Prostate gland (tissue), 2 donors: ENCODE measurements at regions not wholly inside any gene's neighbourhood (a gene's known extent, or its start where the extent isn't known, plus 50 kb on each side); places are given as distances from the start of the nearest gene placed in this dataset.

ENCODE experiments used
- DNase-seq: peaks from one replicate; pipeline ENCODE4 v3.0.0-alpha.2; 2019; ENCODE audit warnings: low spot score
- H3K27ac ChIP-seq, 2 donors: fragments of 200-600 bp; sonication (generic); 2 replicates each; pipeline ENCODE4 v1.5.1; 2017 to 2019
- H3K27me3 ChIP-seq: fragments of 200-600 bp; sonication (generic); replicated peaks from 2 replicates; pipeline ENCODE4 v1.5.1; 2019; ENCODE audit not compliant: insufficient read depth
- H3K36me3 ChIP-seq, 2 donors: fragments of 200-600 bp; sonication (generic); 1 replicate in 1 of 2; 2 replicates in 1 of 2; pipeline versions ENCODE4 v1.5.1 to v1.8.1; 2017 to 2019
- H3K4me1 ChIP-seq: fragments of 200-600 bp; sonication (generic); replicated peaks from 2 replicates; pipeline ENCODE4 v1.5.1; 2019
- H3K4me3 ChIP-seq, 2 donors: fragments of 200-600 bp; sonication (generic); 2 replicates each; pipeline ENCODE4 v1.5.1; 2017 to 2019
- H3K9me3 ChIP-seq: fragments of 200-600 bp; sonication (generic); 2 replicates; pipeline ENCODE4 v1.5.1; 2017
- POLR2A ChIP-seq: fragments of 450-650 bp; IDR thresholded peaks from one replicate; pipeline ENCODE4 v1.6.1; 2016; ENCODE audit warnings: antibody characterized with exemption, mild to moderate bottlenecking
- POLR2AphosphoS5 ChIP-seq: sonication (generic); formaldehyde crosslinking; IDR thresholded peaks from one replicate; pipeline ENCODE4 v1.6.1; 2017; ENCODE audit warnings: antibody characterized with exemption
- WGBS: methylation state at CpG from one replicate; pipeline ENCODE4 v1.1.5; 2018; 5-methylcytosine and 5-hydroxymethylcytosine counted together
- intact Hi-C: fragments of 100-400 bp; cut with DNase I; formaldehyde crosslinking; loops from one replicate; pipeline ENCODE4 v1.14.2; 2022
- TF ChIP-seq, protein P1 (sequence below), 4 experiments: fragments of 200-600 bp in 2 of 4; fragments of 450-650 bp in 2 of 4; sonication (generic) in 2 of 4; IDR thresholded peaks; 1 replicate in 3 of 4; 2 replicates in 1 of 4; pipeline ENCODE4 v1.5.1; 2016 to 2019; ENCODE audit warnings: antibody characterized with exemption in 4 of 4, mild to moderate bottlenecking in 2 of 4, moderate library complexity in 2 of 4

GRCh38 chr9:6121707-6122106 is 93.9 kb upstream of the IL33 start:
- 76% methylated on average over 1 of the region's 1 CpG for WGBS
- H3K27me3 ChIP-seq = no peaks in the 10 kb centered on the region
- H3K36me3 ChIP-seq = no peaks in the 10 kb centered on the region
- intact Hi-C loops = no loop called here
- no peaks in the 10 kb centered on the region for H3K4me1 ChIP-seq
- no peak overlapping the region for H3K27ac ChIP-seq
- TF ChIP-seq POLR2AphosphoS5 = no peak
- TF ChIP-seq POLR2A = no peak
- TF ChIP-seq, protein P1, sequence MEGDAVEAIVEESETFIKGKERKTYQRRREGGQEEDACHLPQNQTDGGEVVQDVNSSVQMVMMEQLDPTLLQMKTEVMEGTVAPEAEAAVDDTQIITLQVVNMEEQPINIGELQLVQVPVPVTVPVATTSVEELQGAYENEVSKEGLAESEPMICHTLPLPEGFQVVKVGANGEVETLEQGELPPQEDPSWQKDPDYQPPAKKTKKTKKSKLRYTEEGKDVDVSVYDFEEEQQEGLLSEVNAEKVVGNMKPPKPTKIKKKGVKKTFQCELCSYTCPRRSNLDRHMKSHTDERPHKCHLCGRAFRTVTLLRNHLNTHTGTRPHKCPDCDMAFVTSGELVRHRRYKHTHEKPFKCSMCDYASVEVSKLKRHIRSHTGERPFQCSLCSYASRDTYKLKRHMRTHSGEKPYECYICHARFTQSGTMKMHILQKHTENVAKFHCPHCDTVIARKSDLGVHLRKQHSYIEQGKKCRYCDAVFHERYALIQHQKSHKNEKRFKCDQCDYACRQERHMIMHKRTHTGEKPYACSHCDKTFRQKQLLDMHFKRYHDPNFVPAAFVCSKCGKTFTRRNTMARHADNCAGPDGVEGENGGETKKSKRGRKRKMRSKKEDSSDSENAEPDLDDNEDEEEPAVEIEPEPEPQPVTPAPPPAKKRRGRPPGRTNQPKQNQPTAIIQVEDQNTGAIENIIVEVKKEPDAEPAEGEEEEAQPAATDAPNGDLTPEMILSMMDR (IDR thresholded peaks at IDR 0.05) = no peak
- DNase-seq = no peak
- no peak overlapping the region for H3K4me3 ChIP-seq
- H3K9me3 ChIP-seq = no peaks in the 10 kb centered on the region

GRCh38 chr9:6114424-6114823 is 99.0 kb upstream of the RANBP6 start:
- WGBS = 90% methylated on average over 6 of the region's 6 CpGs
- Histone ChIP-seq H3K27me3 (no peaks in the 10 kb centered on the region), H3K9me3 (no peaks in the 10 kb centered on the region), H3K27ac (no peak overlapping the region), H3K4me1 (no peaks in the 10 kb centered on the region), H3K36me3 (no peaks in the 10 kb centered on the region), H3K4me3 (no peak overlapping the region)
- intact Hi-C loops = no loop called here
- TF ChIP-seq POLR2AphosphoS5 (no peak), POLR2A (no peak)
- TF ChIP-seq, protein P1 (IDR thresholded peaks at IDR 0.05) = no peak
- DNase-seq = no peak

GRCh38 chr9:6113819-6114218 is 98.4 kb upstream of the RANBP6 start:
- H3K36me3 ChIP-seq = no peaks in the 10 kb centered on the region
- no peaks in the 10 kb centered on the region for H3K9me3 ChIP-seq
- H3K27me3 ChIP-seq = no peaks in the 10 kb centered on the region
- no peaks in the 10 kb centered on the region for H3K4me1 ChIP-seq
- H3K4me3 ChIP-seq = no peak overlapping the region
- TF ChIP-seq POLR2A (no peak), POLR2AphosphoS5 (no peak)
- TF ChIP-seq, protein P1 (IDR thresholded peaks at IDR 0.05) = no peak
- intact Hi-C loops = no loop called here
- WGBS = 55% methylated on average over 5 of the region's 6 CpGs
- H3K27ac ChIP-seq = no peak overlapping the region
- DNase-seq = no peak

GRCh38 chr9:6113312-6113711 is 97.9 kb upstream of the RANBP6 start:
- Histone ChIP-seq H3K27ac (no peak overlapping the region), H3K36me3 (no peaks in the 10 kb centered on the region), H3K27me3 (no peaks in the 10 kb centered on the region), H3K4me3 (no peak overlapping the region), H3K9me3 (no peaks in the 10 kb centered on the region), H3K4me1 (no peaks in the 10 kb centered on the region)
- no peak for DNase-seq
- intact Hi-C loops = no loop called here
- WGBS = 69% methylated on average over 5 of the region's 5 CpGs
- TF ChIP-seq POLR2A = no peak
- TF ChIP-seq, protein P1 (IDR thresholded peaks at IDR 0.05) = no peak
- TF ChIP-seq POLR2AphosphoS5 = no peak

GRCh38 chr9:6109986-6110385 is 94.6 kb upstream of the RANBP6 start:
- TF ChIP-seq POLR2A (no peak), POLR2AphosphoS5 (no peak)
- TF ChIP-seq, protein P1 (IDR thresholded peaks at IDR 0.05) = no peak
- no peak for DNase-seq
- Histone ChIP-seq H3K27me3 (no peaks in the 10 kb centered on the region), H3K4me1 (no peaks in the 10 kb centered on the region), H3K9me3 (no peaks in the 10 kb centered on the region), H3K4me3 (no peak overlapping the region), H3K27ac (no peak overlapping the region), H3K36me3 (no peaks in the 10 kb centered on the region)
- intact Hi-C loops = no loop called here
- 67% methylated on average over 2 of the region's 2 CpGs for WGBS
